NCI-H82 treated with DMSO at 0.1 percent for 48 hours (cell line): ENCODE measurements at regions not wholly inside any gene's neighbourhood (a gene's known extent, or its start where the extent isn't known, plus 50 kb on each side); places are given as distances from the start of the nearest gene placed in this dataset.
"Not testable (repeated sequence)": the region's sequence is repeated elsewhere in the genome, so short reads cannot be mapped to it uniquely, and the experiment has no call there.

Experiments used
- DNase-seq: peaks from one replicate; lab custom pipeline; 2025; ENCODE audit not compliant: unreplicated experiment; lab: John Stamatoyannopoulos, UW

- DNase-seq: no peak
These were observed 1608.8 kb upstream of the PCDH10 start for GRCh38 chr4:131540256-131540655.

GRCh38 chr4:131547506-131547981 is 1601.5 kb upstream of the PCDH10 start:
- no peak for DNase-seq

DNA sequence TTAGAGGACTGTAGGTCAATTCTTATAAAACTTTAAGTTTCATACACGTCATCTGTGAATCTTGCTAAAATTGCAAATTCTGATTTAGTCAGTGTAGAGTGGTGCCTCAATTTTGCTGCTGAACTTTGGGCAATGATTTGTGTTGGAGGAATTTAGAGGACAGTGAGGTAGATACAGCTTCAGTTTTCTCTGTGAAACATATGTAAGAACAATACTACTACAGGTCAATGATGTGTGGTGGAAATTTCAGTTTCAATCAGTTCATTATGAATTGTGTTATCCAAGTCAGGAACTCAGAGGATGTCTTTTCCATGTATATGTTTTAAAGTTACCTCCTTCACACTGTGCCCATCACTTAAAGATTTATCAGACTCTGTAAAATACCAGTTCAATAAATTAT is 1597.8 kb upstream of the PCDH10 start:
- DNase-seq: no peak

DNA sequence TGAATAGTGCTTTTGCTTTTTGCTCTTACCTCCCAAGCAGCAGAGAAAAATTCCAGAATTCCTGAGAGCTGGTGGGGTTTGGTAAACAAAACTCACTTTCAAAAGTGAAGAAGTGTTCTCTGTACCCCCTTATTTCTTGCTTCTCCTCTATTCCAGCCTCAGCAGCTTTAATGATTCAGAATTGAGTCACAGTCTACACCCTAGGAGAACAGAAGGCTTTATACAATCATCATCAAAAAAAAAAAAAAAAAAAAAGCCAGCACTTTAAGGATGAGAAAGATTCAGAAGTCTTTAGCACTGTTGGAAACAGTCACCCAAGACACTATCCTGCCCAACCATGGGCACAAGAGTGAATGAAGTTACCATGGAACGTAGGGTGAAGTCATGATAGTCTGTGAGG is 1583.1 kb upstream of the PCDH10 start:
- no peak for DNase-seq

DNA sequence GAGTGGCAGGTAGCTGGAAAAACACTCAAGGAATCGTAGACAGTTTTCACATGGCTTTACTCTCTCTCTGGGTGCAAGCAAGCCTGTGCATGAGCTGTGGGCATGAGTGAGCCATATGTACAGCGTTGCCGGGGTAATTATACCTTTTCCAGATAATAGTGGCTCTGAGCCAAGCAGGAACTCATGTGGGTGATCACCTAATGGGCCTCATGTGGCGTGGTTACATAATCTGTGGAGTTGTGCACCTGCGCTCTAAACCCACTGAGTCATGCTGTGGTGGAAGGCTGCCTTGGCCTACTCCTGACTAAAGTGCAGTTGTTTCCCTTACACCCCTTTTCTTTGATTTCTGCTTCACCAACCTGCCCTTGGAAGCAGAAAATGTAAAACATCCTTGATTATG is 1564.5 kb upstream of the PCDH10 start:
- no peak for DNase-seq

- no peak for DNase-seq
These were observed 1554.0 kb upstream of the PCDH10 start for GRCh38 chr4:131595140-131595539.

- no peak for DNase-seq
These were observed 1545.4 kb upstream of the PCDH10 start for GRCh38 chr4:131603705-131604104.

- no peak for DNase-seq
These were observed 1540.1 kb upstream of the PCDH10 start for GRCh38 chr4:131609039-131609438.

DNA sequence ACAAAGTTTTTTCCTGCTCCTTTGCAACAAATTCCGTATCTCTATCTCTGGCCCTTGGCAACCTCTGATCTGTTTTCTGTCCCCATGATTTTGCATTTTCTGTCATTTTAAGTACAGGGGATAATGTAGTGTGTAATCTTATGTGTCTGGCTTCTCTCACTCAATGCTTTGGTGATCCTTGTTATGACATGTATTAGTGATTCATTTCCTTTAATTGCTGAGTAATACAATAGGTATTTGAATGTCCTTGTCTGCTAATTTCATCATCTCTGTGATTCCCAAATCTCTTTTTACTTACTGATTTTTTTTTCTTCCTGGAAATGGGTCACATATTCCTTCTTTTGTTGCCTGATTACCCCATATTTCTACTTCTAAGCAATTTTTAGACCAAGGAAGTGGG is 1538.6 kb upstream of the PCDH10 start:
- not testable (repeated sequence) for DNase-seq

GRCh38 chr4:131613086-131613823 is 1535.8 kb upstream of the PCDH10 start:
- DNase-seq: no peak

- DNase-seq: no peak
These were observed 1535.3 kb upstream of the PCDH10 start for GRCh38 chr4:131613824-131614216.

DNA sequence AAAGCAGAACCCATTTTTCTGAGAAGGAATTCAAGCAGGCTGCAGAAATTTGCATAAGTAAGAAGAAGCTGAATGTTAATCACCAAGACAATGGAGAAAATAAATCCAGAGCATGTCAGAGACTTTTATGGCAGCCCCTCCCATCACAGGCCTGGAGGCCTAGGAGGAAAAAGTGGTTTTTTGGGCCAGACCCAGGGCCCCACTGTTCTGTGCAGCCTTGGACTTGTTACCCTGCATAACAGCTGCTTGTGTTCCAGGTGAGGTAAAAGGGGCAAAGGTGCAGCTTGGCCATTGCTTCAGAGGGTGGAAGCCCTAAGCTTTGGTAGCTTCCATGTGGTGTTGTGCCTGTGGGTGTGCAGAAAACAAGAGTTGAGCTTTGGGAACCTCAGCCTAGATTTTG is 1516.2 kb upstream of the PCDH10 start:
- DNase-seq: no peak

DNA sequence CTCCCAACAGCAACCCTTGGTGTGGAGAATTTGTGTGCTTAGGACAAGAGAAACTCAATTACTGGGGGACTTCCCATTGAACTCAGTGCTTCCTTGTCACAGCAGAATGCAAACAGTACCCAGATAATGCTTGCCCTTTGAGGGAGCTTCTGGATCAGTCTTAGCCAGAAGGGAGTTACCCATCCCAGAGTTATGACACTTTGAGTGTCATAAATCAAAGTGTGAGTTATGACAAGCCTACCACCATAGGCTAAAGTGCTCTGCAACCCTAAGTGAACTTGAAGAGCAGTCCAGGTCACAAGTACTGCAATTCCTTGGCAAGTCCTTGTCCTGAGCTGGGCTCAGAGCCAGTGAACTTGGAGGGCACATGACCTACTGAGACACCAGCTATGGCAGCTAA is 1513.9 kb upstream of the PCDH10 start:
- DNase-seq: no peak

- no peak for DNase-seq
These were observed 1510.3 kb upstream of the PCDH10 start for GRCh38 chr4:131638781-131639180.

GRCh38 chr4:131644619-131645018 is 1504.5 kb upstream of the PCDH10 start:
- peak; percentile 1 for DNase-seq

GRCh38 chr4:131649227-131649626 is 1499.9 kb upstream of the PCDH10 start:
- no peak for DNase-seq

DNA sequence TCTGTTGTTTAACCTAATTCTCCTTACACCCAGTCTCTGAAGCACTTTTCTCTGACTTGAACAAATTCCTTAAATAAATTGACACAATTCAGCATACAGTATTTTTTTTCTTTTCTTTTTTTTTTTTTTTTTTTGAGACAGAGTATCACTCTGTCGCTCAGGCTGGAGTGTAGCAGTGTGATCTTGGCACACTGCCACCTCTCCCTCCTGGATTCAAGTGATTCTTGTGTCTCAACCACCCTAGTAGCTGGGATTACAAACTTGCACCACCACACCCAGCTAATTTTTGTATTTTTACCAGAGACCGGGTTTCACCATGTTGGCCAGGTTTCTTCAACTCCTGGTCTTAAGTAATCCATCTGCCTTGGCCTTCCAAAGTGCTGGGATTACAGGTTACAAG is 1498.1 kb upstream of the PCDH10 start:
- DNase-seq: no peak

- DNase-seq: not testable (repeated sequence)
These were observed 1465.8 kb upstream of the PCDH10 start for GRCh38 chr4:131683314-131683713.

- no peak for DNase-seq
These were observed 1427.2 kb upstream of the PCDH10 start for GRCh38 chr4:131721883-131722282.

GRCh38 chr4:131723069-131723468 is 1426.0 kb upstream of the PCDH10 start:
- not testable (repeated sequence) for DNase-seq

DNA sequence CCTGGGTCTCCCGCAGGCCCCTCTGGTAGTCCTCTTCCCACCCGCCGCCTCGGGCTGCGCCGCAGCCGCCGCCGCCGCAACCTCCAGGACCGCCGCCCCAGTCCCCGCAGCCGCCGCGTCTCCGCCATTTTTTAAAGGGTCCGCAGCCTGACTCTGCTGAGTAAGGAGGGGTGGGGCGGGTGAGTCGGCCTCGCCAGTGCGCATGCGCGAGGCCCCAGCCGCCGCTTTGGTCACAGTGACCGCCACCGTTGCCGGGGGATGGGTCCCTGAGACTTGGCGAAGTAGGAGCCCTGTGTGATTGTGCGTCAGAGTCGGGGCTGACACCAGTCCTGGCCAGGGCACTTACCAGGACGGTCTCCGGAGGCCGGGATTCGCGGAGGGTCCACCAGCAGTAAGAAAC is 1424.2 kb upstream of the PCDH10 start:
- DNase-seq: not testable (repeated sequence)

GRCh38 chr4:131725521-131725920 is 1423.6 kb upstream of the PCDH10 start:
- DNase-seq: not testable (repeated sequence)

GRCh38 chr4:131726940-131727339 is 1422.2 kb upstream of the PCDH10 start:
- not testable (repeated sequence) for DNase-seq
